CD14-positive monocyte (primary cell): ENCODE measurements at regions not wholly inside any gene's neighbourhood (a gene's known extent, or its start where the extent isn't known, plus 50 kb on each side); places are given as distances from the start of the nearest gene placed in this dataset.

Experiments used
- DNase-seq, 3 donors: peaks; one replicate each; pipeline ENCODE4 v3.0.0-alpha.2; 2011 to 2022
- H2AFZ ChIP-seq: 2 replicates; pipeline ENCODE4 v1.6.0; 2012; ENCODE audit warnings: mild to moderate bottlenecking, low read depth, low read length, inconsistent platforms; ENCODE audit not compliant: insufficient read depth, poor library complexity, severe bottlenecking
- H3K27ac ChIP-seq, 2 donors: 1 replicate in 1 of 2; 2 replicates in 1 of 2; pipeline ENCODE4 v1.5.1; 2012 to 2013; ENCODE audit warnings: low read length in 2 of 2, control low read depth in 1 of 2, inconsistent platforms in 1 of 2, low read depth in 1 of 2, mild to moderate bottlenecking in 1 of 2
- H3K27me3 ChIP-seq, 2 donors: one replicate each; pipeline versions ENCODE4 v1.6.0 to v1.6.1; 2011 to 2013; ENCODE audit warnings: low read length in 2 of 2; ENCODE audit not compliant: control insufficient read depth in 2 of 2, insufficient read depth in 2 of 2
- H3K36me3 ChIP-seq, 2 donors: replicated peaks in 1 of 2; 1 replicate in 1 of 2; 2 replicates in 1 of 2; pipeline versions ENCODE4 v1.5.1 to v1.6.1; 2012 to 2013; ENCODE audit warnings: low read length in 2 of 2, control low read depth in 1 of 2, inconsistent platforms in 1 of 2, mild to moderate bottlenecking in 1 of 2; ENCODE audit not compliant: insufficient read depth in 2 of 2, control insufficient read depth in 1 of 2
- H3K4me1 ChIP-seq, 2 donors: 1 replicate in 1 of 2; 2 replicates in 1 of 2; pipeline versions ENCODE4 v1.5.1 to v1.6.1; 2012 to 2013; ENCODE audit warnings: low read length in 2 of 2, control low read depth in 1 of 2, inconsistent platforms in 1 of 2, mild to moderate bottlenecking in 1 of 2, moderate library complexity in 1 of 2; ENCODE audit not compliant: insufficient read depth in 2 of 2, control insufficient read depth in 1 of 2
- H3K4me2 ChIP-seq: replicated peaks from 2 replicates; pipeline ENCODE3; 2012; ENCODE audit warnings: low read length, moderate library complexity, mild to moderate bottlenecking; ENCODE audit not compliant: poor library complexity, severe bottlenecking; ENCODE audit errors: extremely low read depth
- H3K4me3 ChIP-seq, 3 experiments: fragments of 200-600 bp in 1 of 3; sonication (generic) in 1 of 3; replicated peaks in 1 of 3; 1 replicate in 2 of 3; 2 replicates in 1 of 3; pipeline ENCODE4 v1.5.1; 2011 to 2013; ENCODE audit warnings: low read length in 3 of 3, mild to moderate bottlenecking in 3 of 3, control low read depth in 2 of 3, low read depth in 2 of 3, inconsistent platforms in 1 of 3, moderate library complexity in 1 of 3
- H3K79me2 ChIP-seq: 2 replicates; pipeline ENCODE4 v1.6.0; 2012; ENCODE audit warnings: mild to moderate bottlenecking, control low read depth, inconsistent platforms, low read length, moderate library complexity; ENCODE audit not compliant: insufficient read depth
- H3K9ac ChIP-seq: 2 replicates; pipeline ENCODE4 v1.6.0; 2017; ENCODE audit warnings: low read length, mild to moderate bottlenecking; ENCODE audit not compliant: insufficient read depth, poor library complexity, severe bottlenecking
- H3K9me3 ChIP-seq, 2 donors: replicated peaks in 1 of 2; 1 replicate in 1 of 2; 2 replicates in 1 of 2; pipeline versions ENCODE4 v1.5.1 to v1.6.1; 2012 to 2013; ENCODE audit warnings: low read length in 2 of 2, control low read depth in 1 of 2; ENCODE audit not compliant: control insufficient read depth in 1 of 2, insufficient read depth in 1 of 2
- H4K20me1 ChIP-seq: 2 replicates; pipeline ENCODE4 v1.6.0; 2012; ENCODE audit warnings: mild to moderate bottlenecking, low read length, control low read depth, moderate library complexity; ENCODE audit not compliant: insufficient read depth
- H3K27ac Mint-ChIP-seq, 7 donors: one replicate each; pipeline ENCODE4 v1.8.0; 2020; ENCODE audit warnings: mild to moderate bottlenecking in 7 of 7, mixed read lengths in 7 of 7, moderate library complexity in 6 of 7, inconsistent platforms in 2 of 7
- H3K27me3 Mint-ChIP-seq, 3 donors: one replicate each; pipeline ENCODE4 v1.8.0; 2021 to 2022; ENCODE audit warnings: low read depth in 3 of 3, mild to moderate bottlenecking in 3 of 3, mixed read lengths in 3 of 3, moderate library complexity in 3 of 3, inconsistent platforms in 1 of 3
- H3K36me3 Mint-ChIP-seq, 2 donors: one replicate each; pipeline ENCODE4 v1.8.0; 2020; ENCODE audit warnings: mixed read lengths in 2 of 2, inconsistent platforms in 1 of 2, mild to moderate bottlenecking in 1 of 2
- H3K4me1 Mint-ChIP-seq: one replicate; pipeline ENCODE4 v1.8.0; 2020; ENCODE audit warnings: mild to moderate bottlenecking, mixed read lengths
- H3K4me3 Mint-ChIP-seq, 2 donors: one replicate each; pipeline ENCODE4 v1.8.0; 2020; ENCODE audit warnings: mild to moderate bottlenecking in 2 of 2, mixed read lengths in 2 of 2, moderate library complexity in 1 of 2
- H3K9me3 Mint-ChIP-seq, 7 donors: one replicate each; pipeline ENCODE4 v1.8.0; 2020 to 2022; ENCODE audit warnings: mixed read lengths in 7 of 7, mild to moderate bottlenecking in 6 of 7, moderate library complexity in 6 of 7, inconsistent platforms in 2 of 7
- CTCF ChIP-seq: fragments of 200-600 bp; IDR thresholded peaks from one replicate; pipeline ENCODE4 v1.8.0; 2022; ENCODE audit warnings: antibody characterized with exemption, mild to moderate bottlenecking
- WGBS: methylation state at CpG from one replicate; pipeline ENCODE4 v1.1.5; 2013; ENCODE audit warnings: missing lambda C conversion rate; ENCODE audit not compliant: insufficient coverage; 5-methylcytosine and 5-hydroxymethylcytosine counted together
- intact Hi-C, 2 donors: fragments of 100-400 bp; cut with micrococcal nuclease; formaldehyde crosslinking; loops; one replicate each; pipeline versions ENCODE4 v1.15.0 to v1.15.1; 2023

DNA sequence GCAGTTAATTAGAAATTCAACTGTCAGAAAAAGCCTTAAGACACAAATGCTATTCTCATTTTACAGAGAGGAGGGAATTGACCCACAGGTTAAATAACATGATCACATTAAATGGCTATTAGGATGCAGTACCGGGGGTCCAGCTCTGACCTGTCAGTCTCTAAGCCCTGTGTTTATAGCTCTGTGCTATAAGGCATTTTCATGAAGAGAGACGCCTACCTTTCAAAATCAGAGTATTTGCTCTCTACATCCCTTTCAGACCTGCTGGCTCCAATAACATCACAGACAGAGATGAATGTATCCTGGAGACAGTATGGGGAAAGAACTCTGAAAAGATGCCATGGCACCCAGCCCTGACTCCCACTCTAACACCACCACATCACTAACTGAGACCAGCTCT is 189.9 kb upstream of the PRSS58 start:
- Histone ChIP-seq H3K27ac (no peak overlapping the region), H3K27me3 (no peaks in the 10 kb centered on the region), H3K36me3 (no peaks in the 10 kb centered on the region), H3K4me3 (no peak overlapping the region), H2AFZ (no peak overlapping the region), H3K4me1 (peaks cover 30 to 37% of the 10 kb centered on the region in 2 donors), H3K4me2 (no peak overlapping the region), H3K9ac (no peak overlapping the region), H3K9me3 (no peaks in the 10 kb centered on the region), H4K20me1 (no peaks in the 10 kb centered on the region), H3K79me2 (no peaks in the 10 kb centered on the region)
- no peaks in the 10 kb centered on the region for H3K36me3 Mint-ChIP-seq
- peaks cover 38% of the 10 kb centered on the region for H3K4me1 Mint-ChIP-seq
- no peak for TF ChIP-seq CTCF
- peaks cover 1 to 4% (median 2%) of the 10 kb centered on the region in 3 donors for H3K27me3 Mint-ChIP-seq
- H3K27ac Mint-ChIP-seq: no peak overlapping the region
- DNase-seq: no peak
- H3K4me3 Mint-ChIP-seq: no peak overlapping the region
- WGBS: no CpG with 5 or more reads among the region's 2 CpGs
- H3K9me3 Mint-ChIP-seq: peaks cover 0 to 3% (median 0%) of the 10 kb centered on the region in 7 donors
- intact Hi-C loops: no loop called here

DNA sequence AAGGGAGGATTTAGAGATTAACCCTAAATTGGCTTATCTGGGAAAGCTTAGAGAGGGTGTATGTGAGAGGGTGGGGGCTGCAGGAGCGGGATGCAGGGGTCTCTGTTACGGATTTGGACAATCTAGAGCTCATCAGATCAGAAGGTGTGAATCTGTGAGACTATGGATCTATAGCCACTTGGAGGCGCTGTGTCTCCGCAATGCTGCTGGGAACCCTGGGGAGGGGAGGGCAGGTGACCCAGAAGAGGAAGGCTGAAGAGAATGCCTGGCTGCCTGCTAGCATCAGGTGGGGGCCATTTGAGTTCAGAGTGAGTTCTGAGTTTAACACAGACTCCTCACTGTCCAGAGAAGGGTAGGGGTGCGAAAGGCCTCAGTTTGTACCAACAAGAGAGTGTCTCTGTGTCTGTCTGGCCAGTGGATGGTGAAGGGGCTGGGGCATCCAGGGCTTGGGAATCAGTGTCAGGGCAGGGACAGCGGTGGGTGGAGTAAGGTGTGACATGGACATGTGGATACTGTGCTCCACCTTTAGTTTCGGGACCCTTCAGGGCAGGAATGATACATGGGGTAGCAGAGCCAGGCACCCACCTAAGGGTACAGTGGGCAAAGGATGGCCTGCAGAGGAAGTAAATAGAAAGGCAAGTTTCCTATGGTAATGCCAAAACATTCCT is 187.3 kb upstream of the PRSS58 start:
- peak; percentile 22 for TF ChIP-seq CTCF
- Mint-ChIP-seq H3K9me3 (peaks cover 0 to 3% (median 0%) of the 10 kb centered on the region in 7 donors), H3K4me1 (peaks cover 53% of the 10 kb centered on the region), H3K27me3 (peaks cover 0 to 2% (median 1%) of the 10 kb centered on the region in 3 donors), H3K27ac (peak overlapping the region in 6 of 7 donors; percentile 64 to 79 (median 74)), H3K36me3 (no peaks in the 10 kb centered on the region), H3K4me3 (no peak overlapping the region)
- H3K4me1 ChIP-seq: peaks cover 53 to 54% of the 10 kb centered on the region in 2 donors
- no peak overlapping the region for H3K9ac ChIP-seq
- peak overlapping the region in 1 of 2 donors; percentile 1 for H3K27ac ChIP-seq
- 78% methylated on average over 6 of the region's 7 CpGs for WGBS
- no peak overlapping the region for H3K4me3 ChIP-seq
- no peaks in the 10 kb centered on the region for H3K79me2 ChIP-seq
- DNase-seq: peak in 1 of 3 donors; percentile 25
- no peaks in the 10 kb centered on the region for H3K36me3 ChIP-seq
- no peaks in the 10 kb centered on the region for H3K27me3 ChIP-seq
- H2AFZ ChIP-seq: no peak overlapping the region
- no peaks in the 10 kb centered on the region for H4K20me1 ChIP-seq
- no peak overlapping the region for H3K4me2 ChIP-seq
- no peaks in the 10 kb centered on the region for H3K9me3 ChIP-seq
- intact Hi-C loops: no loop called here
